NCI-H2196 treated with DMSO at 0.1 percent for 48 hours (cell line): ENCODE measurements at regions not wholly inside any gene's neighbourhood (a gene's known extent, or its start where the extent isn't known, plus 50 kb on each side); places are given as distances from the start of the nearest gene placed in this dataset.
"Not testable (repeated sequence)": the region's sequence is repeated elsewhere in the genome, so short reads cannot be mapped to it uniquely, and the experiment has no call there.

Experiments
- DNase-seq: peaks from one replicate; lab custom pipeline; 2025; ENCODE audit not compliant: unreplicated experiment; lab: John Stamatoyannopoulos, UW

DNA sequence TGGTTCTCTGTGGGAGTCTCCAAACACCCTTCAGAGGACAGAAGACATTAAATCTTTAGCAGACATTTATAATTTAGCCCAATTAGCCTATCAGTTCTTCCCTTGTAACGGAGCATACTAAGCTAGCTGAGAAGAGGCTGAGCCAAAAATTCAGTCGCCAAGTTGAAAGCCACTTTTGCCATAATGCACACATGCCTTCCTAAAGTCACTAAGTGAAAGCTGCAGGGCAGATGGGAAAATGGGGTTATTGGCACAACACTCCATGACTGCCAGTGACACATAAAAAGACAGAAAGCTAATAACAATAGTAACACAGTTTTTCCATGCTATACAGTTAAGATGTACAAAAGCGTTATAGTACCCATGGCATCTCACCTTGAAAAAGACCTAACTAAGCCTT lies 176.2 kb downstream of the DIRAS2 start:
- DNase-seq = no peak

DNA sequence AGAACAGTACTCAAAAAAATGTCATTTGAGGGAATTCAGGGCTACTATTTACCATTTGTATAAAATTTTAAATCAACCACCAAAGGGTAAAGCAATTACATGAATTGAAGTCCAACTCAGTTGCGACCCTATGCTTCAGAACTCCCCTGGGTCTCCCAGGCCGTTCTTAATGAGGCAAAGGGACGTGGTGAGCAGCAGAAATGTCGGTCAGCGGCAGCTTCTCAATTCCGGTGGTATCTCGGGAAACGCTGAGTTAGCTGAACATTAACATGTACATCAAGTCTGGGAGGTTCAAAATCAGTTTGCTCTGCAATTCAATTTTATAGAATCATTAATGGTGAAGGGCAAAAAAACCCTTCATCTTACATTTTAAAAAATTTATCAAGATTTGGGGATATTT lies 173.2 kb downstream of the DIRAS2 start:
- no peak for DNase-seq

DNA sequence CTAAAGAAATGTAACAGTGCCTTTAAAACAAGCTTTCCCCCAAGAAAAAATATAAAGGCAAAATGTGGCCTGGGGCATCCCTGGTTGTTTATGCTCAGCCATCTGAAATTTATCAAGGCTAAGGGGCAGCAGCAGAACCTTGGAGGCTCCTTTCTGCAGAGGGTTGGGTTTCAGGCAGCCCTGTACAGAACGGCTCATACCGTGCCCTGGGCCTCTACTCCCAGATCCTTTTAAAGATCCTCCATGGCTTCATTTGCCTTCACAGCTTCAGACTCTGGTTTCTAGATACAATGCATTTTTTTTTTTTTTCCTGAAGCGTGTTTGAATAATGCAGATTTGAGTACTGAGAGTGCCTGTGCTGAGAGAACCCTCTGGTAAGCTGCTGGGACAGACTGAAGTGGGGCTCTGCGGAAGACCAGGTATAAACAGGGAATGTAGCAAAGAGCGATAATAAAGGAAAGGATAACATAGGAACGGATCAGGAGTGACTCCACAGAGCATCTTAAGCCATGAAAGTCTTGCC lies 172.7 kb downstream of the DIRAS2 start:
- no peak for DNase-seq

GRCh38 chr9:90476058-90476457 lies 166.6 kb downstream of the DIRAS2 start:
- DNase-seq = no peak

DNA sequence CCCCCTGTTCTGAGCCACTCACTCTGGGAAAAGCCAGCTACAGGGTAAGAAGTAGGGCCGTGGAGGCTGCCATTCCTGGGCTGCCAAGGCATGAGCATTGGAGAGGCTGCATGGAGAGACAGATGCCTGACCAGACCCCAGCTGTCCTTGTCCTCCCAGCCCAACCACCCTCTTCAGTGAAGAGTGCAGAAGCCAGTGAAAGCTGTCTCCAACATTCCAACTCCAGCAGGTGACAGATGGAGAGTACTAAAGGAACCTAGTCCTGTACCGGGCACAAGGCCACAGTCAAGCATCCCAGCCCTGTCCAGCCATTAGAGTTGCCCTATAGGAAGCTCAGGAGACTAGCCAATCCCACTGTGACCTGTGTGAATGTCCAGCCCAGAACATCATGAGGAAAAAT lies 165.1 kb downstream of the DIRAS2 start:
- no peak for DNase-seq

- no peak for DNase-seq
Measured at GRCh38 chr9:90478821-90479220, 163.8 kb downstream of the DIRAS2 start.

DNA sequence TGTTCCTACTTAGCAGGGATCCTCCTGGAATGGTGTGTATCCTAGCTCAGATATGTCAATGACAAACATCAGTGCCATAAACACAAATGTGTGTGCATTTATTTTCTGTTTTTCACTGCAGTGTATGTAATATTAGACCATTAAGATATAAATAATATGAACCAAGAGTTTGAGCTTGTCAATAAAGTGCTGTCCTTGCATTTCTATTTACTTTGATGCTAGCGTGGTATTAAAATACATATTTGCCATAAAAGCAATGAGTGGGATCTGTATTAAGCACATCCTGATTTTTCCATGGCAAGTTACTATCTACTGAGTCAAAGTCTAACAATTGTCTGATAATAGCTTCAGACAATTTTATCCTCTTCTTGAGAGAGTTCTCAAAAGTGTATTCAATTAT lies 157.6 kb downstream of the DIRAS2 start:
- DNase-seq = no peak

GRCh38 chr9:90489066-90489465 lies 153.6 kb downstream of the DIRAS2 start:
- DNase-seq = no peak

GRCh38 chr9:90499761-90500160 lies 142.9 kb downstream of the DIRAS2 start:
- no peak for DNase-seq

- DNase-seq = no peak
Measured at GRCh38 chr9:90502134-90502533, 140.5 kb downstream of the DIRAS2 start.

- DNase-seq = no peak
Measured at GRCh38 chr9:90504486-90504885, 138.1 kb downstream of the DIRAS2 start.

DNA sequence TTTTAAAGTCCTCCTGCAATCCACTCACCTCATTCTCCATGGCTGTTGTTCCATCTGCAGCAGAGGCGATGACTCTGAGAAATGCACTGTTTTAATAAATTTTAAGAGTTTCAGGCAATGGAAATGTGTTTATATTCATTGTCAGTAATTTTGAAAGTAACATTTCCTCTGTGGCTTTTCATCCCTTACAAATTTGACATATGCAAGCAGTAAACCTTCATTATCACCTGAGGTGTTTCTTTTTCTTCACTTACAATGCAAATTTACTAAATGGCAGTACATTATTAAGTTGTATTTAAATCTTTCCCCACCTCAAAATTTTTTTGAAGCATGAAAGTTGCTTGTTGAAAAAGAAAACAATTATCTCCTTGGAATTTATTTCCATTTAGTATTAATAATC lies 136.9 kb downstream of the DIRAS2 start:
- DNase-seq = no peak

GRCh38 chr9:90506402-90506801 lies 136.2 kb downstream of the DIRAS2 start:
- DNase-seq = not testable (repeated sequence)

DNA sequence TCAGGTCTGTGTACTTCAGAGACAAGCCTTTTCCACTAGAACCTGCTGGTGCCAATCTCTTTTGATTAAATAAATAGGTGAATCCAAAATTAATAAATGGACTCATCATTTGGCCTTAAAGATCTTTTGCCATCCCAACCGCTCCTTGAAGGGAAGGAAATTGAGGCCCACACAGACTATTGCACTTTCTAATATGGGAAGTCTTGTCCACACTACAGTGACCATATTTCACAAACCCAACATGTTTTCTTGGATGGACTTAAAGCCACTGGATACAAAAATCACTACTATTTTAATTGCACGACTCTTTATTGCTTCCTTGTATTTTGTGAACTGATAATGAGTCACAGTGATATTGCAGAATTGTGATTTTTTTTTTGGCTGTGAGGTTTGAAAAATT lies 135.0 kb downstream of the DIRAS2 start:
- DNase-seq = no peak

GRCh38 chr9:90508940-90509339 lies 133.7 kb downstream of the DIRAS2 start:
- DNase-seq = no peak

DNA sequence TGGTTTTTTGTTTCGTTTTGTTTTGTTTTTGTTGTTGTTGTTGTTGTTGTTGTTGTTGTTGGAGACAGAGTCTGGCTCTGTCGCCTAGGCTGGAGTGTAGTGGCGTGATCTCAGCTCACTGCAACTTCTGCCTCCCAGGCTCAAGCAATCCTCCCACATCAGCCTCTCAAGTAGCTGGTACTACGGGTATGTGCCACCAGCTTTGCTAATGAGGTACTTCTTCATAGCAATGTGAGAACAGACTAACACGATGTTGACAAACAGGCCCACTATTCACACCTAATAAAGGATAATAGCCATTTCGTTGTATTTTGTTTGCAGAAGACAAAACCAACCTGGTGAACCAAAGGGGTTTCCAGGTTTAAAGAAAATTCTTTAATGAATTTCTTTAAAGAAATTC lies 130.9 kb downstream of the DIRAS2 start:
- no peak for DNase-seq

DNA sequence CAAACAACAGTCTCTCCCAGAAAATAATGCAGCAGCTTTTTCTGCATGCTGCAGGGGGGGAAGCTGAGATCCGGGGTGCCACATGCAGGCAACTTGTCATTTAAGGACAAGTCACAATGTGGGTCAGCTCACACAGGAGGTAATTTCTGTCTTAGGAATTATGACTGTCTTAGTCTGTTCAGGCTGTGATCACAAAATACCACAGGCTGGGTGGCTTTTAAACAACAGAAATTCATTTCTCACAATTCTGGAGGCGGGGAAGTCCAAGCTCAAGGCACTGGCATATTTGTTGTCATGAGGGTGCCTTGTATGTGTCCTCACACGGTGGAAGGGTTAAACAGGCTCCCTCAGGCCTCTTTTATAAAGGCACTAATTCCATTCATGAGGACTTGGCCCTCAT lies 127.7 kb downstream of the DIRAS2 start:
- no peak for DNase-seq

DNA sequence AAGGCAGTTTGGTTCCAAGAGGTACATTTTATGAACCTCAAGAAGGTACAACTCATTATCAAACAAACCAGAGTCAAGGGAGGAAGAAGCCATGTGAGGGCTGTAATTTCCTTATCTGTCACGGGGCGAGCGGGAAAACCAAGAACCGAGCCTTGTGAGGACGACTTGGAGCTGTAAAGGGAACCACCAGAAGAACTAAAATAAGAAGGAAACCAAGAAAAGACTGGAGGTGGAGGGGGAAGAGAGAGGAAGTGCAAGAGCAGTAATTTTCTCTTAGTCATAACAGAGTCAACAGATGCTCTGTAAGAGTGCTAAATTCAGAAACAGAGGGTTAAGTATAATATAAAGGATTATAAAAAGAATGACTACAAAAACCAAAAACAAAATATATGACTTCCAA lies 127.1 kb downstream of the DIRAS2 start:
- no peak for DNase-seq

GRCh38 chr9:90517103-90517502 lies 125.5 kb downstream of the DIRAS2 start:
- DNase-seq = no peak

- no peak for DNase-seq
Measured at GRCh38 chr9:90521811-90522570, 120.6 kb downstream of the DIRAS2 start.

- no peak for DNase-seq
Measured at GRCh38 chr9:90523958-90524357, 118.7 kb downstream of the DIRAS2 start.

DNA sequence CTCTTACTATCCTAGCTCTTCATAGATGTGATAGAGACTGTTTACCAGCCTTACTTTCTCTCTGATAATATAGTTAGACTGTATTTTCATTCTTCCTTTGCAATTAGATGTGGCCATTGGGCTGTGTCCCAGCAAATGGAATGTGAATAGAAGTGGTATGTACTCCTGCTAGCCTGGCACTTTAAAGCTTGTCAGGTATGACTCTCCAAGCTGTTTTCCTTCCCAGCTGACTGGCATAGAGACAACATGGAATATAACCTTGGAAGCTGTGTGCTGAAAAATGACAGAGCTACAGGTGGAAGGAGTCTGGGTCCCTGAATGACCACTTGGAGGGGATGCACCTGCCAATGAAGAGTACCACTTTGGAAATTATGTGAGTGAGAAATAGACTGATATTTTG lies 116.2 kb downstream of the DIRAS2 start:
- DNase-seq = no peak

DNA sequence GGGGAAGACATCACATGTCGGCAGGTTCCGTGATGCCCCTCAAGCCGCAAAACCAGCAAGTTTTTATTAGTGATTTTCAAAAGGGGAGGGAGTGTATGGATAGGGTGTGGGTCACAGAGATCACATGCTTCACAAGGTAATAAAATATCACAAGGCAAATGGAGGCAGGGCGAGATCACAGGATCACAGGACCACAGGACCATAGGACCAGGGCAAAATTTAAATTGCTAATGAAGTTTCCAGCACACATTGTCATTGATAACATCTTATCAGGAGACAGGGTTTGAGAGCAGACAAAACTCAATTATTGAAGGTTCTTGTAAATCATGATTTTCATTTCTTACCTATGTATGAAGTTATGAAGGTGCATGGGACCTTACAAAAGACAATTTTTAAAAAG lies 106.5 kb downstream of the DIRAS2 start:
- not testable (repeated sequence) for DNase-seq
